A549 (cell line): ENCODE measurements at regions not wholly inside any gene's neighbourhood (a gene's known extent, or its start where the extent isn't known, plus 50 kb on each side); places are given as distances from the start of the nearest gene placed in this dataset.

Source experiments
- ATAC-seq, 2 experiments: fragments of 200-7000 bp in 1 of 2; fragments of >200 bp in 1 of 2; cut with Nextera tagmentation in 1 of 2; cut with Tn5 transposase in 1 of 2; 3 replicates each; pipeline versions ENCODE4 v1.8.0 to v1.9.1; 2018 to 2020; ENCODE audit warnings: mild to moderate bottlenecking in 1 of 2, moderate library complexity in 1 of 2
- CTCF ChIA-PET: fragments of 300-600 bp; sonication (Branson Sonifier 250); formaldehyde crosslinking; extraction: SDS; loops from one replicate; lab custom pipeline; 2021; ENCODE audit warnings: antibody characterized with exemption, inconsistent platforms; lab: Yijun Ruan, JAX
- POLR2A ChIA-PET: fragments of 350-600 bp; formaldehyde crosslinking; extraction: SDS; loops from one replicate; lab custom pipeline; 2021; ENCODE audit warnings: antibody characterized with exemption, inconsistent platforms; lab: Yijun Ruan, JAX
- DNase-seq, 2 experiments: peaks; one replicate each; pipeline versions ENCODE4 v3.0.0 to v3.0.0-alpha.2; 2011 to 2016; ENCODE audit warnings: low read depth in 1 of 2, low spot score in 1 of 2
- FAIRE-seq: peaks from 2 replicates; lab custom pipeline; 2011; peaks lifted over from hg19 to GRCh38; lab: Jason Lieb, UNC
- H3K27ac ChIP-seq, 2 experiments: fragments of >200 bp; sonication (Bioruptor Twin); formaldehyde crosslinking; 3 replicates each; pipeline ENCODE4 v1.5.1; 2016 to 2017
- H3K4me1 ChIP-seq: fragments of >200 bp; sonication (Bioruptor Twin); formaldehyde crosslinking; 3 replicates; pipeline ENCODE4 v1.6.1; 2016
- H3K4me2 ChIP-seq: fragments of >200 bp; sonication (Bioruptor Twin); formaldehyde crosslinking; 3 replicates; pipeline ENCODE4 v1.6.1; 2016
- H3K4me3 ChIP-seq: fragments of >200 bp; sonication (Bioruptor Twin); formaldehyde crosslinking; 3 replicates; pipeline ENCODE4 v1.5.1; 2016
- H3K9me3 ChIP-seq: fragments of >200 bp; sonication (Bioruptor Twin); formaldehyde crosslinking; 3 replicates; pipeline ENCODE4 v1.6.1; 2016
- ATOH8 ChIP-seq: fragments of 250-450 bp; sonication (Bioruptor Pico); IDR thresholded peaks from 2 replicates; pipeline ENCODE4 v1.5.0; 2020; ENCODE audit warnings: low read depth, mild to moderate bottlenecking, moderate library complexity
- BHLHE40 ChIP-seq: IDR thresholded peaks from 2 replicates; pipeline ENCODE4 v1.6.1; 2012; ENCODE audit warnings: low read depth, low read length, inconsistent platforms
- CBX2 ChIP-seq: fragments of 200-600 bp; sonication (generic); IDR thresholded peaks from 2 replicates; pipeline ENCODE4 v1.6.1; 2016; ENCODE audit warnings: low read depth, mild to moderate bottlenecking, borderline replicate concordance
- CBX8 ChIP-seq: fragments of 200-600 bp; sonication (generic); IDR thresholded peaks from 2 replicates; pipeline ENCODE4 v1.6.1; 2016
- CEBPB ChIP-seq, 2 experiments: fragments of >200 bp in 1 of 2; sonication (Bioruptor Twin) in 1 of 2; formaldehyde crosslinking in 1 of 2; IDR thresholded peaks; 2 replicates each; pipeline ENCODE4 v1.6.1; 2012 to 2016
- CHD2 ChIP-seq: fragments of 150-350 bp; IDR thresholded peaks from 2 replicates; pipeline ENCODE4 v1.6.1; 2014; ENCODE audit warnings: low read length; ENCODE audit not compliant: partially characterized antibody
- CHD4 ChIP-seq: fragments of 200-600 bp; sonication (generic); IDR thresholded peaks from 2 replicates; pipeline ENCODE4 v1.6.1; 2016; ENCODE audit warnings: antibody characterized with exemption, mild to moderate bottlenecking, borderline replicate concordance
- CTCF ChIP-seq: fragments of >200 bp; sonication (Bioruptor Twin); formaldehyde crosslinking; IDR thresholded peaks from 3 replicates; pipeline ENCODE4 v1.5.1; 2016
- EHF ChIP-seq: fragments of 250-450 bp; sonication (Bioruptor Pico); IDR thresholded peaks from 2 replicates; pipeline ENCODE4 v1.5.0; 2020; ENCODE audit warnings: mild to moderate bottlenecking
- ESRRA ChIP-seq: fragments of 150-350 bp; IDR thresholded peaks from 2 replicates; pipeline ENCODE4 v1.6.1; 2014; ENCODE audit warnings: mild to moderate bottlenecking, low read length, borderline replicate concordance
- FOSL2 ChIP-seq, 2 experiments: fragments of 450-650 bp in 1 of 2; fragments of >200 bp in 1 of 2; sonication (Bioruptor Twin) in 1 of 2; formaldehyde crosslinking; IDR thresholded peaks; 2 replicates each; pipeline versions ENCODE4 v1.5.0 to v1.6.1; 2016 to 2020; ENCODE audit warnings: mild to moderate bottlenecking in 1 of 2, moderate library complexity in 1 of 2
- GATA3 ChIP-seq: IDR thresholded peaks from 2 replicates; pipeline ENCODE4 v1.6.1; 2012; ENCODE audit warnings: borderline replicate concordance
- HEYL ChIP-seq: fragments of 250-450 bp; sonication (Bioruptor Pico); IDR thresholded peaks from 2 replicates; pipeline ENCODE4 v1.8.0; 2021; ENCODE audit warnings: mild to moderate bottlenecking, moderate library complexity
- HMGXB4 ChIP-seq: fragments of 250-450 bp; sonication (Bioruptor Pico); IDR thresholded peaks from 2 replicates; pipeline ENCODE4 v1.5.0; 2021; ENCODE audit warnings: mild to moderate bottlenecking, moderate library complexity, borderline replicate concordance
- HOXB5 ChIP-seq: fragments of 250-450 bp; sonication (Bioruptor Pico); IDR thresholded peaks from 2 replicates; pipeline ENCODE4 v1.5.0; 2020; ENCODE audit warnings: mild to moderate bottlenecking, moderate library complexity
- KDM1A ChIP-seq: fragments of 200-600 bp; sonication (generic); IDR thresholded peaks from 2 replicates; pipeline ENCODE4 v1.6.1; 2016; ENCODE audit warnings: low read depth, mild to moderate bottlenecking
- KDM5A ChIP-seq: fragments of 200-600 bp; sonication (generic); IDR thresholded peaks from 2 replicates; pipeline ENCODE4 v1.6.1; 2016; ENCODE audit warnings: antibody characterized with exemption, mild to moderate bottlenecking
- MAFK ChIP-seq: fragments of 450-650 bp; IDR thresholded peaks from 2 replicates; pipeline ENCODE4 v1.6.1; 2014; ENCODE audit not compliant: partially characterized antibody
- MAX ChIP-seq: IDR thresholded peaks from 2 replicates; pipeline ENCODE4 v1.6.1; 2012
- MAZ ChIP-seq: fragments of 150-350 bp; IDR thresholded peaks from 2 replicates; pipeline ENCODE4 v1.6.1; 2014; ENCODE audit warnings: antibody characterized with exemption, low read depth, low read length, borderline replicate concordance
- MYC ChIP-seq: IDR thresholded peaks from 2 replicates; pipeline ENCODE4 v1.6.1; 2012; ENCODE audit warnings: mild to moderate bottlenecking, inconsistent platforms, low read length, improper control_type of control experiment, borderline replicate concordance
- NFE2L2 ChIP-seq: fragments of 150-350 bp; conservative IDR thresholded peaks from 2 replicates; pipeline ENCODE4 v1.6.1; 2014; ENCODE audit warnings: low read length
- NPAS2 ChIP-seq: fragments of 250-450 bp; sonication (Bioruptor Pico); IDR thresholded peaks from 2 replicates; pipeline ENCODE4 v1.8.0; 2022; ENCODE audit warnings: mild to moderate bottlenecking, moderate library complexity, borderline replicate concordance
- PHF8 ChIP-seq: fragments of 200-600 bp; sonication (generic); IDR thresholded peaks from 2 replicates; pipeline ENCODE4 v1.6.1; 2016; ENCODE audit warnings: low read depth, mild to moderate bottlenecking, antibody characterized with exemption, moderate library complexity, borderline replicate concordance
- POLR2A ChIP-seq: IDR thresholded peaks from 2 replicates; pipeline ENCODE4 v1.6.1; 2012; ENCODE audit warnings: mild to moderate bottlenecking, low read length
- POLR2AphosphoS2 ChIP-seq: conservative IDR thresholded peaks from 2 replicates; pipeline ENCODE4 v1.6.1; 2012; ENCODE audit warnings: low read length, improper control_type of control experiment, inconsistent platforms
- RARB ChIP-seq: fragments of 250-450 bp; sonication (Bioruptor Pico); IDR thresholded peaks from 2 replicates; pipeline ENCODE4 v1.8.0; 2021; ENCODE audit warnings: mild to moderate bottlenecking, moderate library complexity
- RFX5 ChIP-seq: fragments of 450-650 bp; IDR thresholded peaks from 2 replicates; pipeline ENCODE4 v1.7.1; 2014; ENCODE audit warnings: antibody characterized with exemption, mild to moderate bottlenecking, moderate library complexity
- TFCP2L1 ChIP-seq: fragments of 250-450 bp; sonication (Bioruptor Pico); IDR thresholded peaks from 2 replicates; pipeline ENCODE4 v1.5.0; 2021; ENCODE audit warnings: mild to moderate bottlenecking
- ZNF302 ChIP-seq: fragments of 250-450 bp; sonication (Bioruptor Pico); IDR thresholded peaks from 2 replicates; pipeline ENCODE4 v1.9.0; 2021; ENCODE audit warnings: inconsistent platforms, mild to moderate bottlenecking, moderate library complexity
- WGBS: methylation state at CpG from one replicate; pipeline ENCODE4 v1.1.6; 2017; ENCODE audit errors: missing lambda C conversion rate; 5-methylcytosine and 5-hydroxymethylcytosine counted together

GRCh38 chr4:96895826-96896225 lies 1055.9 kb downstream of the PDHA2 start:
- CTCF ChIA-PET: no interaction called here
- ATAC-seq: no peak
- no peaks in the 10 kb centered on the region for H3K9me3 ChIP-seq
- no peak for FAIRE-seq
- DNase-seq: no peak
- 80% methylated on average over 1 of the region's 1 CpG for WGBS
- no peak overlapping the region for H3K27ac ChIP-seq
- no peaks in the 10 kb centered on the region for H3K4me1 ChIP-seq
- TF ChIP-seq GATA3: no peak
- TF ChIP-seq MAZ: no peak
- TF ChIP-seq CHD2: no peak
- no peak for TF ChIP-seq HEYL (CRISPR knock-in tag)
- no peak for TF ChIP-seq CHD4
- no peak for TF ChIP-seq KDM1A
- TF ChIP-seq POLR2A: no peak
- TF ChIP-seq HMGXB4: no peak
- no peak for TF ChIP-seq RARB (CRISPR knock-in tag)
- no peak for TF ChIP-seq CEBPB (IDR thresholded peaks at IDR 0.05)
- TF ChIP-seq ESRRA: no peak
- TF ChIP-seq PHF8: no peak
- TF ChIP-seq BHLHE40: no peak
- no peak for TF ChIP-seq ATOH8 (CRISPR knock-in tag)
- TF ChIP-seq MYC: no peak
- no peak for TF ChIP-seq MAX
- TF ChIP-seq FOSL2 (IDR thresholded peaks at IDR 0.05): no peak
- TF ChIP-seq FOSL2 (CRISPR knock-in tag; IDR thresholded peaks at IDR 0.05): no peak
- no peak for TF ChIP-seq KDM5A
- H3K4me3 ChIP-seq: no peak overlapping the region
- POLR2A ChIA-PET: no interaction called here
- H3K4me2 ChIP-seq: no peak overlapping the region

GRCh38 chr4:96912716-96913115 lies 1072.8 kb downstream of the PDHA2 start:
- ChIA-PET POLR2A (no interaction called here), CTCF (no interaction called here)
- ATAC-seq (no peak), FAIRE-seq (no peak), DNase-seq (no peak)
- 58% methylated on average over 3 of the region's 3 CpGs for WGBS
- Histone ChIP-seq H3K9me3 (no peaks in the 10 kb centered on the region), H3K4me3 (no peak overlapping the region), H3K4me2 (no peak overlapping the region), H3K27ac (no peak overlapping the region), H3K4me1 (no peaks in the 10 kb centered on the region)
- TF ChIP-seq MAFK: no peak

- Histone ChIP-seq H3K9me3 (no peaks in the 10 kb centered on the region), H3K4me3 (no peak overlapping the region), H3K4me2 (no peak overlapping the region), H3K4me1 (no peaks in the 10 kb centered on the region), H3K27ac (no peak overlapping the region)
- ATAC-seq (no peak), DNase-seq (no peak), FAIRE-seq (no peak)
- WGBS: 35% methylated on average over 2 of the region's 2 CpGs
- ChIA-PET POLR2A (no interaction called here), CTCF (no interaction called here)
- TF ChIP-seq ATOH8 (CRISPR knock-in tag) (no peak), POLR2A (no peak), TFCP2L1 (no peak), CTCF (no peak), CBX2 (no peak), CHD4 (no peak), HOXB5 (CRISPR knock-in tag) (no peak), NFE2L2 (no peak), MAX (no peak), ESRRA (no peak), NPAS2 (CRISPR knock-in tag) (no peak), MYC (no peak), CBX8 (no peak), ZNF302 (CRISPR knock-in tag) (no peak), EHF (CRISPR knock-in tag) (no peak), RFX5 (no peak), POLR2AphosphoS2 (no peak)
These were observed 1073.7 kb downstream of the PDHA2 start for GRCh38 chr4:96913441-96914080.
